ENCODE measurements at regions not wholly inside any gene's neighbourhood (a gene's known extent, or its start where the extent isn't known, plus 50 kb on each side); places are given as distances from the start of the nearest gene placed in this dataset.
A peak's percentile ranks its signal among the peaks of the same experiment; 100 is the strongest.

- peaks cover 3% of the 10 kb centered on the region for H3K4me1 Mint-ChIP-seq (ENCODE audit: unreplicated experiment)
- H3K36me3 Mint-ChIP-seq = peaks cover 4% of the 10 kb centered on the region
- no peaks in the 10 kb centered on the region for H3K27me3 Mint-ChIP-seq
- H3K27ac Mint-ChIP-seq = no peak overlapping the region
- peaks cover 6% of the 10 kb centered on the region for H3K9me3 Mint-ChIP-seq
- no peak overlapping the region for H3K4me3 Mint-ChIP-seq
- no peak for DNase-seq (ENCODE audit: extremely low spot score, unreplicated experiment)
- no peak for TF ChIP-seq CTCF (conservative IDR thresholded peaks at IDR 0.05)
These were observed 103.3 kb downstream of the TFAP2B start for GRCh38 chr6:50921968-50922367.

- Mint-ChIP-seq H3K36me3 (peaks cover 4% of the 10 kb centered on the region), H3K4me3 (no peak overlapping the region), H3K27ac (peak overlapping the region; percentile 5), H3K27me3 (no peaks in the 10 kb centered on the region), H3K9me3 (peaks cover 6% of the 10 kb centered on the region), H3K4me1 (ENCODE audit: unreplicated experiment) (peaks cover 3% of the 10 kb centered on the region)
- DNase-seq (ENCODE audit: extremely low spot score, unreplicated experiment) = no peak
- no peak for TF ChIP-seq CTCF (conservative IDR thresholded peaks at IDR 0.05)
These were observed 104.2 kb downstream of the TFAP2B start for GRCh38 chr6:50922579-50923525.

- H3K27me3 Mint-ChIP-seq = no peaks in the 10 kb centered on the region
- peaks cover 6% of the 10 kb centered on the region for H3K9me3 Mint-ChIP-seq
- peaks cover 6% of the 10 kb centered on the region for H3K4me1 Mint-ChIP-seq (ENCODE audit: unreplicated experiment)
- no peak for TF ChIP-seq CTCF (conservative IDR thresholded peaks at IDR 0.05)
- no peak overlapping the region for H3K27ac Mint-ChIP-seq
- peaks cover 4% of the 10 kb centered on the region for H3K36me3 Mint-ChIP-seq
- DNase-seq (ENCODE audit: extremely low spot score, unreplicated experiment) = no peak
- H3K4me3 Mint-ChIP-seq = no peak overlapping the region
These were observed 106.1 kb downstream of the TFAP2B start for GRCh38 chr6:50924758-50925157.

DNA sequence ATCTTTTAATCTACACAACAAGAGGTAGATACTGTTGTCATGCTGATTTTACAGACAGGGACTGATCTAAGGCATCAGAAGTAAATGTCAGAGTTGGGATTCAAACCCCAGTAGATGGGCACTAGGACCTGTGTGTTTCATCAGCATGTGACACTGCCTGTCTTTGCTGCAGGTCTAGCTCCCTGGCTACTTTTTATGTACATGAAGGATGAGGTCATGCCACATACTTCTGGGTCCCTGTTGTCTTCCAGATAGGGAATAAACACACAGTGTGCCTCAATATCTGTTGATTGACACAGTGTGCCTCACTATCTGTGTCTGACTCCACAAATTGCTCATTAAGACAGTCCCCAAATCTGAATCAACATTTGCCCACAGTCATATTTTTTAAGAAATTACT is 106.9 kb downstream of the TFAP2B start:
- no peak overlapping the region for H3K27ac Mint-ChIP-seq
- DNase-seq (ENCODE audit: extremely low spot score, unreplicated experiment) = no peak
- H3K4me1 Mint-ChIP-seq (ENCODE audit: unreplicated experiment) = peaks cover 6% of the 10 kb centered on the region
- H3K4me3 Mint-ChIP-seq = no peak overlapping the region
- no peaks in the 10 kb centered on the region for H3K27me3 Mint-ChIP-seq
- no peak for TF ChIP-seq CTCF (conservative IDR thresholded peaks at IDR 0.05)
- peaks cover 4% of the 10 kb centered on the region for H3K36me3 Mint-ChIP-seq
- peaks cover 6% of the 10 kb centered on the region for H3K9me3 Mint-ChIP-seq

- DNase-seq (ENCODE audit: extremely low spot score, unreplicated experiment) = no peak
- no peak overlapping the region for H3K27ac Mint-ChIP-seq
- no peak for TF ChIP-seq CTCF (conservative IDR thresholded peaks at IDR 0.05)
- H3K9me3 Mint-ChIP-seq = peaks cover 6% of the 10 kb centered on the region
- H3K4me3 Mint-ChIP-seq = no peak overlapping the region
- H3K36me3 Mint-ChIP-seq = peaks cover 4% of the 10 kb centered on the region
- H3K4me1 Mint-ChIP-seq (ENCODE audit: unreplicated experiment) = peaks cover 6% of the 10 kb centered on the region
- H3K27me3 Mint-ChIP-seq = no peaks in the 10 kb centered on the region
These were observed 107.3 kb downstream of the TFAP2B start for GRCh38 chr6:50925981-50926380.
